ENCODE measurements at regions not wholly inside any gene's neighbourhood (a gene's known extent, or its start where the extent isn't known, plus 50 kb on each side); places are given as distances from the start of the nearest gene placed in this dataset.

GRCh38 chr4:38603652-38604051, 60.3 kb upstream of the KLF3 start:
- H3K27ac ChIP-seq (ENCODE audit: low read depth, low read length) = no peak overlapping the region
- H2BK120ac ChIP-seq (replicated peaks; ENCODE audit: low read depth, low read length) = no peak overlapping the region
- no peak for DNase-seq (ENCODE audit: low read depth in 1 of 2, low spot score in 2 of 2)
- no peaks in the 10 kb centered on the region for H3K9me3 ChIP-seq (ENCODE audit: insufficient read depth in 2 of 2, low read depth in 1 of 2, low read length in 1 of 2)
- no peak for TF ChIP-seq CBX5 (IDR thresholded peaks at IDR 0.05; ENCODE audit: low read depth, low read length)
- TF ChIP-seq, protein P1, sequence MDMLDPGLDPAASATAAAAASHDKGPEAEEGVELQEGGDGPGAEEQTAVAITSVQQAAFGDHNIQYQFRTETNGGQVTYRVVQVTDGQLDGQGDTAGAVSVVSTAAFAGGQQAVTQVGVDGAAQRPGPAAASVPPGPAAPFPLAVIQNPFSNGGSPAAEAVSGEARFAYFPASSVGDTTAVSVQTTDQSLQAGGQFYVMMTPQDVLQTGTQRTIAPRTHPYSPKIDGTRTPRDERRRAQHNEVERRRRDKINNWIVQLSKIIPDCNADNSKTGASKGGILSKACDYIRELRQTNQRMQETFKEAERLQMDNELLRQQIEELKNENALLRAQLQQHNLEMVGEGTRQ (IDR thresholded peaks at IDR 0.05; ENCODE audit: low read length) = no peak
- TF ChIP-seq KDM1A (IDR thresholded peaks at IDR 0.05; ENCODE audit: borderline replicate concordance, low read length) = no peak
- no peak for TF ChIP-seq ASH2L (IDR thresholded peaks at IDR 0.05; ENCODE audit: low read length)
- no peak for TF ChIP-seq CHD2 (IDR thresholded peaks at IDR 0.05; ENCODE audit: low read length)
- TF ChIP-seq RAD21 (IDR thresholded peaks at IDR 0.05 in 1 of 2, conservative IDR thresholded peaks at IDR 0.05 in 1 of 2; ENCODE audit: low read depth in 2 of 2, low read length in 2 of 2) = no peak
- TF ChIP-seq, protein P2, sequence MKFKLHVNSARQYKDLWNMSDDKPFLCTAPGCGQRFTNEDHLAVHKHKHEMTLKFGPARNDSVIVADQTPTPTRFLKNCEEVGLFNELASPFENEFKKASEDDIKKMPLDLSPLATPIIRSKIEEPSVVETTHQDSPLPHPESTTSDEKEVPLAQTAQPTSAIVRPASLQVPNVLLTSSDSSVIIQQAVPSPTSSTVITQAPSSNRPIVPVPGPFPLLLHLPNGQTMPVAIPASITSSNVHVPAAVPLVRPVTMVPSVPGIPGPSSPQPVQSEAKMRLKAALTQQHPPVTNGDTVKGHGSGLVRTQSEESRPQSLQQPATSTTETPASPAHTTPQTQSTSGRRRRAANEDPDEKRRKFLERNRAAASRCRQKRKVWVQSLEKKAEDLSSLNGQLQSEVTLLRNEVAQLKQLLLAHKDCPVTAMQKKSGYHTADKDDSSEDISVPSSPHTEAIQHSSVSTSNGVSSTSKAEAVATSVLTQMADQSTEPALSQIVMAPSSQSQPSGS (IDR thresholded peaks at IDR 0.05; ENCODE audit: low read length) = no peak
- TF ChIP-seq SIRT6 (IDR thresholded peaks at IDR 0.05; ENCODE audit: low read length) = no peak
- H2AFZ ChIP-seq (ENCODE audit: low read length) = no peak overlapping the region
- H3K14ac ChIP-seq (ENCODE audit: insufficient read length) = no peak overlapping the region
- H3K18ac ChIP-seq (ENCODE audit: extremely low read depth, low read length) = no peak overlapping the region
- H2BK15ac ChIP-seq (ENCODE audit: low read length) = no peak overlapping the region
- H3K4me1 ChIP-seq (replicated peaks in 1 of 4; ENCODE audit: control insufficient read depth in 3 of 4, insufficient read depth in 4 of 4, low read length in 3 of 4) = peaks cover 0 to 11% (median 6%) of the 10 kb centered on the region in 4 experiments; a peak in 5 of 7 replicates
- no peaks in the 10 kb centered on the region for H3K36me3 ChIP-seq (ENCODE audit: control insufficient read depth in 2 of 4, insufficient read depth in 4 of 4, low read length in 3 of 4)
- no peak overlapping the region for H3K4ac ChIP-seq (replicated peaks; ENCODE audit: insufficient read length, low read depth, low read length)
- no peak overlapping the region for H3K23ac ChIP-seq (ENCODE audit: insufficient read length)
- no peak overlapping the region for H2AK5ac ChIP-seq (ENCODE audit: low read depth, low read length)
- H2BK12ac ChIP-seq (ENCODE audit: low read depth, low read length) = no peak overlapping the region
- no peak overlapping the region for H3K4me2 ChIP-seq (ENCODE audit: insufficient read depth in 1 of 2, low read depth in 2 of 2, low read length in 2 of 2)
- H3K56ac ChIP-seq (replicated peaks; ENCODE audit: insufficient read length, low read depth, low read length) = no peak overlapping the region
- no peaks in the 10 kb centered on the region for H3K79me2 ChIP-seq (ENCODE audit: control insufficient read depth in 1 of 2, insufficient read depth in 2 of 2, low read length in 2 of 2)
- no peak overlapping the region for H3K9ac ChIP-seq (replicated peaks in 1 of 4; ENCODE audit: extremely low read depth in 1 of 4, low read depth in 3 of 4, low read length in 3 of 4)
- no peak overlapping the region; the same call in 1 of the 2 replicates for H4K8ac ChIP-seq (ENCODE audit: extremely low read depth, insufficient read depth, low read length)
- CTCF ChIA-PET (ENCODE audit: partially characterized antibody) = interaction anchor here (0.7 to 2.0 kb wide), 3 partner anchors 9 to 284 kb away, joined by 3 to 6 read pairs (median 4); no protein-coding TSS in a partner anchor
- H3K4me3 ChIP-seq (ENCODE audit: extremely low read depth in 1 of 4, insufficient read depth in 2 of 4, low read depth in 3 of 4, low read length in 4 of 4) = no peak overlapping the region
- no peak for FAIRE-seq
- WGBS, 2 experiments (ENCODE audit: extremely low coverage in 1 of 2, insufficient coverage in 1 of 2, insufficient read length in 1 of 2, insufficient replicate concordance in 2 of 2, low coverage in 1 of 2, low lambda C conversion rate in 2 of 2, missing lambda C conversion rate in 1 of 2) = 95% methylated on average over 6 of the region's 6 CpGs; no CpG with 5 or more reads in 1 of the 2 experiments
- H2BK5ac ChIP-seq (ENCODE audit: low read depth, low read length) = no peak overlapping the region
- no peak overlapping the region for H4K91ac ChIP-seq (replicated peaks; ENCODE audit: insufficient read length, low read length)
- no peaks in the 10 kb centered on the region for H4K20me1 ChIP-seq (replicated peaks in 1 of 2; ENCODE audit: control insufficient read depth in 1 of 2, insufficient read depth in 2 of 2, low read length in 2 of 2)
- no peaks in the 10 kb centered on the region for H3K23me2 ChIP-seq (ENCODE audit: low read depth, low read length)
- POLR2A ChIA-PET (ENCODE audit: partially characterized antibody) = no interaction called here
- H3K27me3 ChIP-seq (replicated peaks in 1 of 4; ENCODE audit: control insufficient read depth in 3 of 4, extremely low read depth in 1 of 4, insufficient read depth in 3 of 4, low read length in 3 of 4) = no peaks in the 10 kb centered on the region
- H2BK20ac ChIP-seq (ENCODE audit: low read length) = no peak overlapping the region
- H4K5ac ChIP-seq (ENCODE audit: insufficient read length, low read depth, low read length) = no peak overlapping the region
- H3K79me1 ChIP-seq (ENCODE audit: low read depth, low read length) = no peaks in the 10 kb centered on the region
